Fibroblast of mammary gland (primary cell): ENCODE measurements at regions not wholly inside any gene's neighbourhood (a gene's known extent, or its start where the extent isn't known, plus 50 kb on each side); places are given as distances from the start of the nearest gene placed in this dataset.

ENCODE experiments used
- DNase-seq: peaks from one replicate; pipeline ENCODE4 v3.0.0-alpha.2; 2010; ENCODE audit warnings: low read depth
- H3K4me3 ChIP-seq: 2 replicates; pipeline ENCODE4 v1.5.1; 2011; ENCODE audit warnings: low read depth, mild to moderate bottlenecking, low read length, moderate library complexity; ENCODE audit not compliant: control insufficient read depth
- CTCF ChIP-seq: conservative IDR thresholded peaks from 2 replicates; pipeline ENCODE4 v1.5.1; 2011; ENCODE audit warnings: low read depth, low read length, inconsistent platforms; ENCODE audit not compliant: control insufficient read depth, insufficient read depth

DNA sequence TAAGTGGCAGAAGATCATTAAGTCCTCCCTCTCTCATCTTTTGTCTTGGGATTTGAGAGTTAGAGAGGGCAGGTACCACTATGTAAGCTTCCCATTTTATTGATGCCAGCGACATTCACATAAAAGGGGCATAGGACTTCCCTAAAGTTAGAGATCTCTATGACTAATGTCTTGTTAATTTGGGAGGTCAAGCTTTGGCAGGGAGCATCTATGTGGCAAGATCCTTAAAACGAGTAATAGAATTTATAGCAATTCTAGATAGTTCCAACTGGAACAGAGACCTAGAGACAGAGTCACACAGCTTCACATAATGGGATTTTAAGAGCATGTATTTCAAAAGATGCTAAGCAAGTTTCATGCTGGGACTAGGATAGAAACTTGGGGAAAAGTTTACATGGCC, 308.0 kb downstream of the MAP2K6 start:
- TF ChIP-seq CTCF = no peak
- no peak overlapping the region for H3K4me3 ChIP-seq
- no peak for DNase-seq

DNA sequence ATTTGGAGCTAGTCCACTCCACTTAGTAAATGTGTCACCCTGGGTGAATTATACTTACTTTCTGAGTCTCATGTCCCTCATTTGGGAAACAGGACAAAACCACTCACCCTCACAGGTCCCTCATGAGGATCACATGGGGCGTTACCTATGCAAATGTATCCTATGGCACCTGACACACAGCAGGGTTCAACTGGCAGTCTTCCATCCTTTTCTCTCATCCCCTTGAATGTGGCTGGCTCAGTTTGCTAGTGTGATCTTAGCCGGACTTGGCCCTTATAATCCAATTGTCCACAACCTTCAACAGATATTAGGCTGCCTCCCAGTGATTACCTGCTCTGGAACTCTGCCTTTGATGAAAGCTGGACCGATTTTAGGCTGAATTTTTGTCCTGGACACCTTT, 308.8 kb downstream of the MAP2K6 start:
- no peak overlapping the region for H3K4me3 ChIP-seq
- no peak for DNase-seq
- TF ChIP-seq CTCF = no peak

GRCh38 chr17:69723741-69724140, 309.2 kb downstream of the MAP2K6 start:
- H3K4me3 ChIP-seq = no peak overlapping the region
- peak; percentile 15 for DNase-seq
- TF ChIP-seq CTCF = peak; percentile 11

- no peak overlapping the region for H3K4me3 ChIP-seq
- DNase-seq = peak; percentile 36
- no peak for TF ChIP-seq CTCF
These were observed 309.7 kb downstream of the MAP2K6 start for GRCh38 chr17:69724238-69724637.

DNA sequence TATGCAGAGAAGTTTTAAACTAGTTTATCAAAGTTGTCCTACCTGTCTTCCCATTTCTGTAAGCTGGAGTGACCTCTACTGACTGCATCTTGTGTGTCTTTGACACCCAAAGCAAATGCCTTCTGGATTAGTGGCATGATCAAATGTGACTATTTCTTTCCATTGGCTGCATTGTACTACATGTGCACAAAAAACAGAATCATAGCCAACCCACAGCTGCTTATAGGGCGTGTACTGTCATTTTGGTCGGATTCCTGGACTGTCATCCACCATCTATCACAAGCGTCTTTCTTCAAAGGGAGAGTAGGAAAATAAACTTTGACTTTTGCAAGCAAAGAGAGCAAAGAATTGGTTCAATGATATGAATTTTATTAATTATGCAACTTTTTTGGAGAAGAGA, 310.6 kb downstream of the MAP2K6 start:
- no peak for TF ChIP-seq CTCF
- no peak for DNase-seq
- H3K4me3 ChIP-seq = no peak overlapping the region

- no peak overlapping the region for H3K4me3 ChIP-seq
- no peak for DNase-seq
- no peak for TF ChIP-seq CTCF
These were observed 314.3 kb downstream of the MAP2K6 start for GRCh38 chr17:69728816-69729215.

DNA sequence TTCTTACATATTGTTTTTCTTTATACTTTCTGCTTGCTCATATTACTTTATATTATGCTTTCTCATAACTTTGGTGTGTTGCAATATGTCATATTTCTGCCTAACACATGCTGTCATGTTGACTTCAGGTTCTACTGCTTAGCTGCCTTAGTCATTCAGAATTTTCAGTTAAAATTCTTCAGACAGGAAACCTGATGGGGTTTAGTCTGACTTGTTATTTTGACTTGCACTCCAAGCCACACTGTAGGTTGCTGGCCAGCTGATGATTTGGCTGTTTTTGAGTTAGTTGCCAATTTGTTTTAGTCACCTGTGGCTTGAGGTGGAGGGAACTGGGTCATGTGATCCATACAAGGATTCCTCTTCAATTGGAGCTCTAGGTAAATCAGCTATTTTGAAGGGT, 315.4 kb downstream of the MAP2K6 start:
- no peak overlapping the region for H3K4me3 ChIP-seq
- peak; percentile 58 for DNase-seq
- TF ChIP-seq CTCF = no peak
